A549 (cell line): ENCODE measurements at regions not wholly inside any gene's neighbourhood (a gene's known extent, or its start where the extent isn't known, plus 50 kb on each side); places are given as distances from the start of the nearest gene placed in this dataset.

Experiments
- BCL3 ChIP-seq: fragments of >200 bp; sonication (Bioruptor Twin); formaldehyde crosslinking; IDR thresholded peaks from 3 replicates; pipeline ENCODE4 v1.6.1; 2016
- CHD4 ChIP-seq: fragments of 200-600 bp; sonication (generic); IDR thresholded peaks from 2 replicates; pipeline ENCODE4 v1.6.1; 2016; ENCODE audit warnings: antibody characterized with exemption, mild to moderate bottlenecking, borderline replicate concordance
- ELK1 ChIP-seq: fragments of 150-350 bp; IDR thresholded peaks from 2 replicates; pipeline ENCODE4 v1.6.1; 2014; ENCODE audit warnings: low read depth, mild to moderate bottlenecking, low read length
- JUN ChIP-seq, 2 experiments: fragments of >200 bp; sonication (Bioruptor Twin); formaldehyde crosslinking; IDR thresholded peaks; 2 replicates in 1 of 2; 3 replicates in 1 of 2; pipeline ENCODE4 v1.6.1; 2016 to 2017
- PBX3 ChIP-seq: IDR thresholded peaks from 2 replicates; pipeline ENCODE4 v1.6.1; 2012
- POLR2A ChIP-seq: IDR thresholded peaks from 2 replicates; pipeline ENCODE4 v1.6.1; 2012; ENCODE audit warnings: mild to moderate bottlenecking, low read length
- SMC3 ChIP-seq: fragments of >200 bp; sonication (Bioruptor Twin); formaldehyde crosslinking; IDR thresholded peaks from 3 replicates; pipeline ENCODE4 v1.6.1; 2018; ENCODE audit warnings: inconsistent platforms
- USF2 ChIP-seq: fragments of 450-650 bp; IDR thresholded peaks from 2 replicates; pipeline ENCODE4 v1.6.1; 2014; ENCODE audit warnings: antibody characterized with exemption
- TF ChIP-seq, protein P1 (sequence below): fragments of >200 bp; sonication (Bioruptor Twin); formaldehyde crosslinking; IDR thresholded peaks from 3 replicates; pipeline ENCODE4 v1.5.1; 2016

DNA sequence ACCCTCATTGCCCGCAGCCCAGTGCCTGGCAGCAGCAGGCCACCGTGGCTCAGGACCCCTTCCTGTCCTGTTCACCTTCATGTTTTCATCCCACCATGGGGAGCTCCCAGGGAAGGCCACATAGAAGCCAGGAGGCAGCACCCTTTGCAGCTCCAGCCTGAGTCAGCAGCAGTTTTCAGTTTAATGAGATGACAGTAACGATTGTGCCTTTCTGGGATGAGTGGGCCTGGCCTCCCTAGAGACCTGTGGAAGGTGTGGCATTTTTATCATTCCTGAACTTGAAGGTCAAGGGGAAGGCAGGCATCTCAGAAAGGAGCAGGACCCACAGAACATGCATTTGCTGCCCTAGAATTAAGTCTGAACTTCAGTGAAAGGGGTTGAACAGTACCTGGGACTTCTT is 532.8 kb downstream of the FUT8 start:
- TF ChIP-seq PBX3, result no peak
- TF ChIP-seq, protein P1, sequence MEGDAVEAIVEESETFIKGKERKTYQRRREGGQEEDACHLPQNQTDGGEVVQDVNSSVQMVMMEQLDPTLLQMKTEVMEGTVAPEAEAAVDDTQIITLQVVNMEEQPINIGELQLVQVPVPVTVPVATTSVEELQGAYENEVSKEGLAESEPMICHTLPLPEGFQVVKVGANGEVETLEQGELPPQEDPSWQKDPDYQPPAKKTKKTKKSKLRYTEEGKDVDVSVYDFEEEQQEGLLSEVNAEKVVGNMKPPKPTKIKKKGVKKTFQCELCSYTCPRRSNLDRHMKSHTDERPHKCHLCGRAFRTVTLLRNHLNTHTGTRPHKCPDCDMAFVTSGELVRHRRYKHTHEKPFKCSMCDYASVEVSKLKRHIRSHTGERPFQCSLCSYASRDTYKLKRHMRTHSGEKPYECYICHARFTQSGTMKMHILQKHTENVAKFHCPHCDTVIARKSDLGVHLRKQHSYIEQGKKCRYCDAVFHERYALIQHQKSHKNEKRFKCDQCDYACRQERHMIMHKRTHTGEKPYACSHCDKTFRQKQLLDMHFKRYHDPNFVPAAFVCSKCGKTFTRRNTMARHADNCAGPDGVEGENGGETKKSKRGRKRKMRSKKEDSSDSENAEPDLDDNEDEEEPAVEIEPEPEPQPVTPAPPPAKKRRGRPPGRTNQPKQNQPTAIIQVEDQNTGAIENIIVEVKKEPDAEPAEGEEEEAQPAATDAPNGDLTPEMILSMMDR, result no peak
- TF ChIP-seq POLR2A, result no peak
- TF ChIP-seq CHD4, result no peak
- no peak for TF ChIP-seq ELK1
- no peak for TF ChIP-seq USF2
- no peak for TF ChIP-seq JUN (IDR thresholded peaks at IDR 0.05)
- TF ChIP-seq SMC3, result no peak
- TF ChIP-seq BCL3, result no peak
